ENCODE measurements at regions not wholly inside any gene's neighbourhood (a gene's known extent, or its start where the extent isn't known, plus 50 kb on each side); places are given as distances from the start of the nearest gene placed in this dataset.
"Not testable (repeated sequence)": the region's sequence is repeated elsewhere in the genome, so short reads cannot be mapped to it uniquely, and the experiment has no call there.

- WGBS: 79% methylated on average over 1 of the region's 1 CpG
- no peak for DNase-seq (ENCODE audit: low read depth in 6 of 9, low spot score in 9 of 9)
- H3K36me3 ChIP-seq (ENCODE audit: control insufficient read depth in 2 of 2, insufficient read depth in 2 of 2, low read length in 1 of 2): no peaks in the 10 kb centered on the region
These were observed 177.9 kb upstream of the RAB6C start for GRCh38 chr2:129801575-129801974.

GRCh38 chr2:129802290-129802689 lies 177.2 kb upstream of the RAB6C start:
- 92% methylated on average over 5 of the region's 5 CpGs for WGBS
- no peak overlapping the region for H3K4me3 ChIP-seq (ENCODE audit: low read length in 2 of 2)
- no peaks in the 10 kb centered on the region for H3K4me1 ChIP-seq (ENCODE audit: control insufficient read depth in 2 of 2, insufficient read depth in 2 of 2, low read length in 2 of 2)
- no peak overlapping the region for H3K27ac ChIP-seq (ENCODE audit: low read depth in 1 of 2, low read length in 1 of 2)
- H3K36me3 ChIP-seq (ENCODE audit: control insufficient read depth in 2 of 2, insufficient read depth in 2 of 2, low read length in 1 of 2): no peaks in the 10 kb centered on the region
- no peak for DNase-seq (ENCODE audit: low read depth in 6 of 9, low spot score in 9 of 9)
- H3K27me3 ChIP-seq (ENCODE audit: control insufficient read depth in 2 of 2, insufficient read depth in 1 of 2, low read length in 1 of 2): no peaks in the 10 kb centered on the region
- peaks cover 0 to 1% of the 10 kb centered on the region in 2 donors for H3K9me3 ChIP-seq (ENCODE audit: control insufficient read depth in 2 of 2, insufficient read depth in 1 of 2, low read length in 1 of 2)

More at GRCh38 chr2:129801575-129801974, 177.9 kb upstream of the RAB6C start:
- H3K9me3 ChIP-seq (ENCODE audit: control insufficient read depth in 2 of 2, insufficient read depth in 1 of 2, low read length in 1 of 2): peaks cover 0 to 1% of the 10 kb centered on the region in 2 donors
- H3K4me1 ChIP-seq (ENCODE audit: control insufficient read depth in 2 of 2, insufficient read depth in 2 of 2, low read length in 2 of 2): no peaks in the 10 kb centered on the region
- no peak overlapping the region for H3K27ac ChIP-seq (ENCODE audit: low read depth in 1 of 2, low read length in 1 of 2)
- no peaks in the 10 kb centered on the region for H3K27me3 ChIP-seq (ENCODE audit: control insufficient read depth in 2 of 2, insufficient read depth in 1 of 2, low read length in 1 of 2)
- no peak overlapping the region for H3K4me3 ChIP-seq (ENCODE audit: low read length in 2 of 2)

GRCh38 chr2:129803032-129803431 lies 176.4 kb upstream of the RAB6C start:
- Histone ChIP-seq H3K4me1 (ENCODE audit: control insufficient read depth in 2 of 2, insufficient read depth in 2 of 2, low read length in 2 of 2) (no peaks in the 10 kb centered on the region), H3K9me3 (ENCODE audit: control insufficient read depth in 2 of 2, insufficient read depth in 1 of 2, low read length in 1 of 2) (peaks cover 0 to 1% of the 10 kb centered on the region in 2 donors), H3K4me3 (ENCODE audit: low read length in 2 of 2) (no peak overlapping the region), H3K27me3 (ENCODE audit: control insufficient read depth in 2 of 2, insufficient read depth in 1 of 2, low read length in 1 of 2) (no peaks in the 10 kb centered on the region), H3K36me3 (ENCODE audit: control insufficient read depth in 2 of 2, insufficient read depth in 2 of 2, low read length in 1 of 2) (no peaks in the 10 kb centered on the region), H3K27ac (ENCODE audit: low read depth in 1 of 2, low read length in 1 of 2) (no peak overlapping the region)
- no peak for DNase-seq (ENCODE audit: low read depth in 6 of 9, low spot score in 9 of 9)
- 98% methylated on average over 1 of the region's 1 CpG for WGBS

- no peak overlapping the region for H3K4me3 ChIP-seq (ENCODE audit: low read length in 2 of 2)
- no peaks in the 10 kb centered on the region for H3K27me3 ChIP-seq (ENCODE audit: control insufficient read depth in 2 of 2, insufficient read depth in 1 of 2, low read length in 1 of 2)
- no peaks in the 10 kb centered on the region for H3K4me1 ChIP-seq (ENCODE audit: control insufficient read depth in 2 of 2, insufficient read depth in 2 of 2, low read length in 2 of 2)
- 98% methylated on average over 3 of the region's 3 CpGs for WGBS
- no peaks in the 10 kb centered on the region for H3K36me3 ChIP-seq (ENCODE audit: control insufficient read depth in 2 of 2, insufficient read depth in 2 of 2, low read length in 1 of 2)
- no peak for DNase-seq (ENCODE audit: low read depth in 6 of 9, low spot score in 9 of 9)
- H3K9me3 ChIP-seq (ENCODE audit: control insufficient read depth in 2 of 2, insufficient read depth in 1 of 2, low read length in 1 of 2): peaks cover 0 to 1% of the 10 kb centered on the region in 2 donors
- no peak overlapping the region for H3K27ac ChIP-seq (ENCODE audit: low read depth in 1 of 2, low read length in 1 of 2)
These were observed 175.6 kb upstream of the RAB6C start for GRCh38 chr2:129803871-129804270.

- 96% methylated on average over 11 of the region's 11 CpGs for WGBS
- Histone ChIP-seq H3K27ac (ENCODE audit: low read depth in 1 of 2, low read length in 1 of 2) (no peak overlapping the region), H3K4me1 (ENCODE audit: control insufficient read depth in 2 of 2, insufficient read depth in 2 of 2, low read length in 2 of 2) (no peaks in the 10 kb centered on the region)
These were observed 173.6 kb upstream of the RAB6C start for GRCh38 chr2:129805899-129806298.

GRCh38 chr2:129806317-129806716 lies 173.1 kb upstream of the RAB6C start:
- no peaks in the 10 kb centered on the region for H3K27me3 ChIP-seq (ENCODE audit: control insufficient read depth in 2 of 2, insufficient read depth in 1 of 2, low read length in 1 of 2)
- no peaks in the 10 kb centered on the region for H3K4me1 ChIP-seq (ENCODE audit: control insufficient read depth in 2 of 2, insufficient read depth in 2 of 2, low read length in 2 of 2)
- DNase-seq (ENCODE audit: low read depth in 6 of 9, low spot score in 9 of 9): no peak
- H3K27ac ChIP-seq (ENCODE audit: low read depth in 1 of 2, low read length in 1 of 2): no peak overlapping the region
- no peaks in the 10 kb centered on the region for H3K36me3 ChIP-seq (ENCODE audit: control insufficient read depth in 2 of 2, insufficient read depth in 2 of 2, low read length in 1 of 2)
- WGBS: 94% methylated on average over 8 of the region's 8 CpGs
- H3K4me3 ChIP-seq (ENCODE audit: low read length in 2 of 2): no peak overlapping the region
- H3K9me3 ChIP-seq (ENCODE audit: control insufficient read depth in 2 of 2, insufficient read depth in 1 of 2, low read length in 1 of 2): no peaks in the 10 kb centered on the region

More at GRCh38 chr2:129805899-129806298, 173.6 kb upstream of the RAB6C start:
- DNase-seq (ENCODE audit: low read depth in 6 of 9, low spot score in 9 of 9): no peak
- no peaks in the 10 kb centered on the region for H3K9me3 ChIP-seq (ENCODE audit: control insufficient read depth in 2 of 2, insufficient read depth in 1 of 2, low read length in 1 of 2)
- no peaks in the 10 kb centered on the region for H3K36me3 ChIP-seq (ENCODE audit: control insufficient read depth in 2 of 2, insufficient read depth in 2 of 2, low read length in 1 of 2)
- no peak overlapping the region for H3K4me3 ChIP-seq (ENCODE audit: low read length in 2 of 2)
- no peaks in the 10 kb centered on the region for H3K27me3 ChIP-seq (ENCODE audit: control insufficient read depth in 2 of 2, insufficient read depth in 1 of 2, low read length in 1 of 2)

- Histone ChIP-seq H3K4me1 (ENCODE audit: control insufficient read depth in 2 of 2, insufficient read depth in 2 of 2, low read length in 2 of 2) (no peaks in the 10 kb centered on the region), H3K27me3 (ENCODE audit: control insufficient read depth in 2 of 2, insufficient read depth in 1 of 2, low read length in 1 of 2) (no peaks in the 10 kb centered on the region), H3K27ac (ENCODE audit: low read depth in 1 of 2, low read length in 1 of 2) (no peak overlapping the region), H3K4me3 (ENCODE audit: low read length in 2 of 2) (no peak overlapping the region), H3K36me3 (ENCODE audit: control insufficient read depth in 2 of 2, insufficient read depth in 2 of 2, low read length in 1 of 2) (no peaks in the 10 kb centered on the region), H3K9me3 (ENCODE audit: control insufficient read depth in 2 of 2, insufficient read depth in 1 of 2, low read length in 1 of 2) (no peaks in the 10 kb centered on the region)
- no peak for DNase-seq (ENCODE audit: low read depth in 6 of 9, low spot score in 9 of 9)
- WGBS: 92% methylated on average over 7 of the region's 7 CpGs
These were observed 172.5 kb upstream of the RAB6C start for GRCh38 chr2:129806990-129807389.

- not testable (repeated sequence) for H3K27me3 ChIP-seq (ENCODE audit: control insufficient read depth in 2 of 2, insufficient read depth in 1 of 2, low read length in 1 of 2); H3K4me3 ChIP-seq (ENCODE audit: low read length in 2 of 2); H3K36me3 ChIP-seq (ENCODE audit: control insufficient read depth in 2 of 2, insufficient read depth in 2 of 2, low read length in 1 of 2); H3K9me3 ChIP-seq (ENCODE audit: control insufficient read depth in 2 of 2, insufficient read depth in 1 of 2, low read length in 1 of 2); H3K4me1 ChIP-seq (ENCODE audit: control insufficient read depth in 2 of 2, insufficient read depth in 2 of 2, low read length in 2 of 2); DNase-seq (ENCODE audit: low read depth in 6 of 9, low spot score in 9 of 9); H3K27ac ChIP-seq (ENCODE audit: low read depth in 1 of 2, low read length in 1 of 2)
- 94% methylated on average over 21 of the region's 22 CpGs for WGBS
These were observed 171.7 kb upstream of the RAB6C start for GRCh38 chr2:129807642-129808338.

GRCh38 chr2:129810521-129810920 lies 168.9 kb upstream of the RAB6C start:
- no peak for DNase-seq (ENCODE audit: low read depth in 6 of 9, low spot score in 9 of 9)
- 90% methylated on average over 3 of the region's 3 CpGs for WGBS
- H3K27ac ChIP-seq (ENCODE audit: low read depth in 1 of 2, low read length in 1 of 2): no peak overlapping the region
- H3K36me3 ChIP-seq (ENCODE audit: control insufficient read depth in 2 of 2, insufficient read depth in 2 of 2, low read length in 1 of 2): no peaks in the 10 kb centered on the region
- H3K4me3 ChIP-seq (ENCODE audit: low read length in 2 of 2): no peak overlapping the region
- peaks cover 0 to 4% of the 10 kb centered on the region in 2 donors for H3K9me3 ChIP-seq (ENCODE audit: control insufficient read depth in 2 of 2, insufficient read depth in 1 of 2, low read length in 1 of 2)
- no peaks in the 10 kb centered on the region for H3K27me3 ChIP-seq (ENCODE audit: control insufficient read depth in 2 of 2, insufficient read depth in 1 of 2, low read length in 1 of 2)
- peaks cover 0 to 6% of the 10 kb centered on the region in 2 donors for H3K4me1 ChIP-seq (ENCODE audit: control insufficient read depth in 2 of 2, insufficient read depth in 2 of 2, low read length in 2 of 2)

Data from thymus (tissue), 11 donors.